Ovary (tissue), 3 donors: ENCODE measurements at regions not wholly inside any gene's neighbourhood (a gene's known extent, or its start where the extent isn't known, plus 50 kb on each side); places are given as distances from the start of the nearest gene placed in this dataset.

Experiments used
- EP300 ChIP-seq: sonication (generic); formaldehyde crosslinking; IDR thresholded peaks from one replicate; pipeline ENCODE4 v1.6.1; 2017; ENCODE audit warnings: antibody characterized with exemption
- POLR2A ChIP-seq: fragments of 450-650 bp; IDR thresholded peaks from one replicate; pipeline ENCODE4 v1.6.1; 2017; ENCODE audit warnings: antibody characterized with exemption, mild to moderate bottlenecking, moderate library complexity
- TF ChIP-seq, protein P1 (sequence below), 3 donors: fragments of 450-650 bp in 2 of 3; fragments of 200-600 bp in 1 of 3; IDR thresholded peaks; one replicate each; pipeline versions ENCODE4 v1.5.1 to v1.8.0; 2016 to 2022; ENCODE audit warnings: antibody characterized with exemption in 3 of 3, mild to moderate bottlenecking in 1 of 3
- donor health status: DM: no; HTN: no; CAD: no.

- TF ChIP-seq, protein P1, sequence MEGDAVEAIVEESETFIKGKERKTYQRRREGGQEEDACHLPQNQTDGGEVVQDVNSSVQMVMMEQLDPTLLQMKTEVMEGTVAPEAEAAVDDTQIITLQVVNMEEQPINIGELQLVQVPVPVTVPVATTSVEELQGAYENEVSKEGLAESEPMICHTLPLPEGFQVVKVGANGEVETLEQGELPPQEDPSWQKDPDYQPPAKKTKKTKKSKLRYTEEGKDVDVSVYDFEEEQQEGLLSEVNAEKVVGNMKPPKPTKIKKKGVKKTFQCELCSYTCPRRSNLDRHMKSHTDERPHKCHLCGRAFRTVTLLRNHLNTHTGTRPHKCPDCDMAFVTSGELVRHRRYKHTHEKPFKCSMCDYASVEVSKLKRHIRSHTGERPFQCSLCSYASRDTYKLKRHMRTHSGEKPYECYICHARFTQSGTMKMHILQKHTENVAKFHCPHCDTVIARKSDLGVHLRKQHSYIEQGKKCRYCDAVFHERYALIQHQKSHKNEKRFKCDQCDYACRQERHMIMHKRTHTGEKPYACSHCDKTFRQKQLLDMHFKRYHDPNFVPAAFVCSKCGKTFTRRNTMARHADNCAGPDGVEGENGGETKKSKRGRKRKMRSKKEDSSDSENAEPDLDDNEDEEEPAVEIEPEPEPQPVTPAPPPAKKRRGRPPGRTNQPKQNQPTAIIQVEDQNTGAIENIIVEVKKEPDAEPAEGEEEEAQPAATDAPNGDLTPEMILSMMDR (IDR thresholded peaks at IDR 0.05), result no peak
- TF ChIP-seq POLR2A (no peak), EP300 (no peak)
Measured at GRCh38 chr16:5252791-5253190, 155.2 kb upstream of the EEF2KMT start.
